HuH-7.5 (cell line): ENCODE measurements at regions not wholly inside any gene's neighbourhood (a gene's known extent, or its start where the extent isn't known, plus 50 kb on each side); places are given as distances from the start of the nearest gene placed in this dataset.
"Not testable (repeated sequence)": the region's sequence is repeated elsewhere in the genome, so short reads cannot be mapped to it uniquely, and the experiment has no call there.

ENCODE experiments used
- DNase-seq: peaks from one replicate; pipeline ENCODE4 v3.0.0; 2011; ENCODE audit warnings: low spot score

DNA sequence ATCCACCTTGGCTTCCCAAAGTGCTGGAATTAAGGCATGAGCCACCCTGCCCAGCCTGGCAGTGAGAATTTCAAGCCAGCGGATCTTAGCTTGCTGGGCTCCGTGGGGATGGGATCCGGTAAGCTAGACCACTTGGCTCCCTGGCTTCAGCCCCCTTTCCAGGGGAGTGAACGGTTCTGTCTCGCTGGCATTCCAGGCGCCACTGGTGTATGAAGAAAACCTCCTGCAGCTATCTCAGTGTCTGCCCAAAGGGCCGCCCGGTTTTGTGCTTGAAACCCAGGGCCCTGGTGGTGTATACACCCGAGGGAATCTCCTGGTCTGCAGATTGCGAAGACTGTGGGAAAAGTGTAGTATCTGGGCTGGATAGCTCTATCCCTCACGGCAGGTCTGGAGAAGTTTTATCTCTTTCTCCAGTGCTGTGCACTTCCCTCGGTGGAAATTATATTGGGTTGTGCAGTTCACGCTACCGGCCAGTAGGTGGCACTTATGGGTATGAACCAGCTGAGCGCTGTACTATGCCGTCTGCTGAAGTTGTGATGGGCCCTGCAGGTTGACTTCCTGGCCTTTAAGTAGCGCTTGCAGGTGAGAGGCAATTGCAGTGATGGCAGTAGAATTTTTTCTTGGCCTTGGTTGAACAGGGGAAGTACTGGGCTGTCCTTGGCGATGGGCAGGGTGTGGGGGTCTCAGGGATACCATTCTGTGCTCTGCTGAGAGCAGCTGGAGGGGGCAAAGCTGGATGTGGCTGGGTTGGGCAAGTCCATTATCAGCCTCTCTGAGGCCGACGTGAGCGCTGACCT, 138.0 kb upstream of the MTPN start:
- peak; percentile 28 for DNase-seq

GRCh38 chr7:136114467-136114866, 137.3 kb upstream of the MTPN start:
- not testable (repeated sequence) for DNase-seq

GRCh38 chr7:136109037-136109436, 131.9 kb upstream of the MTPN start:
- not testable (repeated sequence) for DNase-seq

GRCh38 chr7:136105191-136105590, 128.0 kb upstream of the MTPN start:
- DNase-seq, result no peak

GRCh38 chr7:136104269-136104603, 127.1 kb upstream of the MTPN start:
- no peak for DNase-seq

DNA sequence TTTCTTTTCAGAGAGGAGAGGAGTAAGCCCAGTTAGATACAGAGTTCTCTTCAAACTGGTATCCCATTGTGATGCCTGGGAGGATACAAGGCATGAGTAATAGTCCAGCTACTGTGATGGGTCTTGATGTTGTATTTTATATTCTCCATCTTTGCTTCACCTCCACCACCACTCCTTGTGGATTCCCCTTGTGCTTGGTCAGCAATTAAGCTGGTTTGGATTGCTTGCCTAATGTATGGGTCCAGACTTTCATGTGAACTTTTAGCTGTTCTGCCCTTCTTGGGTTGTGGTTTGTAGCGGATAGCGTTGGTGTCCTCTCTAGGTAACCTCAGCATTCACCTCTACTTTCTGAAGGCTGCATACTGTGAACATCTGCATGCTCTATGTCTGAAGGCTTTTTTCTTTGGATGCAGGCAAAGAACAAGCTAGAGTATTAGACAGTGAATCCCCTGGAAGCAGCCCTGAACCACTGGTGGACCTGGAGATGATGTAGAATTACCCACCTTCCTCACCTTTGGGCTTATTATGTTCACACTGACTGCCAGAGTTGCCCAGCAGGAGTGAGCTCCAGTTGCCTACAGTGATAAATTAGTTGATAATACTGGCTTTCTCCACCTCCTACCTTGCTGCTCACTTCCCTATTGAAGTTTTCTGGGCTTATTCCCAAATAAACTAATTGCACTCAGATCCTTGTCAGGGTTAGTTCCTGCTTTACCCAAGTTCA, 126.5 kb upstream of the MTPN start:
- no peak for DNase-seq

DNA sequence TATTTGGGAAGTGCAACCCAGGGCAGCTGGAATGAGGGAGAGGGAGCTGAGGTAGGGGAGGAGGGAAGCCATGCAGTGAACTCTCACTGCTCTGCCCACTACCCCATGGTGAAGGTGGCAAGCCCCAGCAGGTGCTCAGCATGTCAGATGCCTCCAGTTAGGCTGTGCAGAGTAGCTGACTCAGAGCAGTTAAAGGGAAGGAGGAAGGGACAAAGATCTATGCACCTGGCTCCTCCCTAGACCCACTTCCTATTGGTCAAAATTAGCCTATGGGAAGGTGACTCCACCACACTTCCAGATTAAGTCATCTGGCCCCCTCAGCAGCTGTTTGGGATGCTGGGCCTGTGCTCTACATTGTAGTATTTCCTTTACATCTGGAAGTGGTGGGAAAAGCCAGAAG, 125.7 kb upstream of the MTPN start:
- DNase-seq, result no peak

DNA sequence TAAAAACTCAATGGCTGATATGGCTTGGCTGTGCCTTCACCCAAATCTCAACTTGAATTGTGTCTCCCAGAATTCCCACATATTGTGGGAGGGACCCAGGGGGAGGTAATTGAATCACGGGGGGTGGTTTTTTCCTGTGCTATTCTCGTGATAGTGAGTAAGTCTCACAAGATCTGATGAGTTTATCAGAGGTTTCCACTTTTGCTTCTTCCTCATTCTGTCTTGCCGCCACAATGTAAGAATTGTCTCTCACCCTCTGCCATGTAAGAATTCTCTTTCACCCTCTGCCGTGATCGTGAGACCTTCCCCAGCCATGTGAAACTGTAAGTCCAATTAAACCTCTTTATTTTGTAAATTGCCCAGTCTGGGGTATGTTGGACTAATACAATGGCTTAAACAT, 115.6 kb upstream of the MTPN start:
- DNase-seq, result not testable (repeated sequence)

GRCh38 chr7:136087881-136088280, 110.7 kb upstream of the MTPN start:
- no peak for DNase-seq

DNA sequence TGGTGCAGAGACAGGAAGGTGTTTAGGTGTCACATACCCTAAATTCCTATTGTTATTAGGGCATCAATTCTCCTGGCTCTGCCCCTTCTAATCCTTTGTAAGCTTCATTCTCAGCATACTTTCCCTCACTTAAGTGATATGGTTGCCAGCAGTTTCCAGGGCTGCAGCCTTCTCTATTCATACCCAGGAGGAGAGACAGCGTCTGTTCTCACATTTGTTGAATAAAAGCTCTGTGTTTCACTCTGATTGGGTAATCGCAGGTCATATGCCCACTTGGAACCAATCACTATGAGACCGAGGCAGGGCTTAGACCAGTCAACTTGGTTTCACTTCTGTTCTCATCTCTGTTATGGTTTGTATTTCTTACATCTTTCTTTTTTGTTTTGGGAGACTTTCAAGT, 109.6 kb upstream of the MTPN start:
- peak; percentile 7 for DNase-seq

DNA sequence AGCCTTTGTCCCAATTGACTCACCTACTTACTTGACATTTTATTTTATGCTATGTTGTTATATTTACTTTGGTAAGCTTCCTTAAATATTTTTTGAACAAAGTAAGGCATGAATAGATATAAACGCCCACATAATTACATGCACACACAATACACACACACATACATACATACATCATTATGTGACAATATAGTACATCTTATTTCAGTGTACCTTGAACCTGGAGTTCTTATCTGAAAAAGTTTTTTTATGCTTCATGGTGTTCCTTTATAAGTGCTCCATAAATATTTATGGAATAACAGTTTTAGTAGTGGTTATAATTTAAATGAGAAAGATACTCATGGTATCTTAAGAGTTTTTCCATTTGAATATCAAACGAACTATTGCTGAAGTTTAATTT, 102.8 kb upstream of the MTPN start:
- DNase-seq, result no peak

DNA sequence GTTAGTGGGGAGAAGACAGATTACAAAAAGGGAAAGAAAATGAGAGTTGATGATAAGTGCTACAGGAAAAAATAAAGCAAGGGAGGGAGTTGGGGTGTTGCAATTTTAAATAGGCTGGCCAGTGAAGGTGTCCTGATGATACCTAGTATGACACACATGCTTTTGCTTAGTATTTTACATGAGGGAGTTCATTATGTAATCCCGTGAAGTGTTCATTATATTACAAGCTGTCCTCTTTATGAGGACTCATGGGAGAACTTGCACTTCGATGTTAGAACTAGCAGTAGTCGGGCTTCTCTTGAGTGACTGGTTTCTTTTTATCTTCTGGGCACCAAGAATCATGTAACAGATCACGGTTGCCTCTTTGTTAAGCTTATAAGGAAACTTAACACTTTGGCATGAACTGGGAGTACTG, 102.3 kb upstream of the MTPN start:
- DNase-seq, result no peak

DNA sequence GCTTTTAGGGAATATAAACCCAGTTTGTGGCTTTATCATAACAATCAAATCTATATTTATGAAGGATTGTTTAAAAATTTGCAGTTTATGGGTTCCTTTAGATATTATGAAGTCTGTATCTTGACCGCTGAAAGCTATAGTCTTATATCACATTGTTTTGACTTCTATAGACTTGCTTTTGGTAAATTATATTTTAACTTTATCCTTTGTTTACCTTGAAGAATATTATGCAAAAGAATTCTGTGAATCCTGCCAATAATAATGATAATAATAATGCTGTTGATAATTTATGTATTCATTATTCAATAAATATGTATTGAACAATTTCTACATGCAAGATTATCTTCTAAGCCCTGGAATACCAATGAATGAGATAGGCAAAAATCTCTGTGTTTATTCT, 101.9 kb upstream of the MTPN start:
- no peak for DNase-seq

GRCh38 chr7:136078630-136079029, 101.5 kb upstream of the MTPN start:
- DNase-seq, result no peak

GRCh38 chr7:136076954-136077353, 99.8 kb upstream of the MTPN start:
- DNase-seq, result no peak

GRCh38 chr7:136074843-136075242, 97.7 kb upstream of the MTPN start:
- DNase-seq, result no peak

GRCh38 chr7:136072447-136072846, 95.3 kb upstream of the MTPN start:
- DNase-seq, result no peak

DNA sequence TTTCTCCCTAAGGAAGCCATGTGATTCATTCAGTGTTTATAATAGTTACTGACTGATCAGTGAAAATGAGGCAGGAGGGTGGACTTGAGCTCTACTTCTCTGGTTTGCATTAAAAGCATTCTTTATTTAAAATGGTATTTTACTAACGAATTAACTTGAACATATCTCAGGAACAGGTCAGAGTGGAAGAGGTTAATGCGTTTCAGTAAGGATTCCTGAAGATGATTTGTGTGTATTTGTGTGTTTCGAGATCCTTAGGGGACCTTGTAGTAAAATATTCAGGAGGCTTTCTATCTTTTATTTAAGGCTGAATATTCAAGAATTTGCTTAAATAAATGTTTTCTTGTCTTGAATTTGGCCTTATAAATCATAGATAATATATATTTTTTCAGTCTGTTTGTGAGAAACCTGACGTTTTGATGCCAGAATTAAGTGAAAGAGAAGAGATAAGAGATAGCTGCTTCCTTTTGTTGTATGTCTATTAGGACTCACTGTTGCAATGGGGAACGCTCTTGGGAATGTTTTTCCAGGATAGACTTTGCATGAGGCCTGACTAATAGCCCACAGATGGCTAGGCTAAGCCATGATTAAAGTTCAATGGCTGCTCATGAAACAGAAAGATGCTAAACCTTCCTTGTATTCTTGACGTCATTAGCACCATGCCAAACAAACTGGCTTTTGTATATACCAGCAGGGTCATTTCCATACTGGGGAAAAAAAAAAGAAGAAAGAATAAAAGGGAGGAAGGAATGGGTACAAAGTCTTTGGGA, 93.8 kb upstream of the MTPN start:
- no peak for DNase-seq

DNA sequence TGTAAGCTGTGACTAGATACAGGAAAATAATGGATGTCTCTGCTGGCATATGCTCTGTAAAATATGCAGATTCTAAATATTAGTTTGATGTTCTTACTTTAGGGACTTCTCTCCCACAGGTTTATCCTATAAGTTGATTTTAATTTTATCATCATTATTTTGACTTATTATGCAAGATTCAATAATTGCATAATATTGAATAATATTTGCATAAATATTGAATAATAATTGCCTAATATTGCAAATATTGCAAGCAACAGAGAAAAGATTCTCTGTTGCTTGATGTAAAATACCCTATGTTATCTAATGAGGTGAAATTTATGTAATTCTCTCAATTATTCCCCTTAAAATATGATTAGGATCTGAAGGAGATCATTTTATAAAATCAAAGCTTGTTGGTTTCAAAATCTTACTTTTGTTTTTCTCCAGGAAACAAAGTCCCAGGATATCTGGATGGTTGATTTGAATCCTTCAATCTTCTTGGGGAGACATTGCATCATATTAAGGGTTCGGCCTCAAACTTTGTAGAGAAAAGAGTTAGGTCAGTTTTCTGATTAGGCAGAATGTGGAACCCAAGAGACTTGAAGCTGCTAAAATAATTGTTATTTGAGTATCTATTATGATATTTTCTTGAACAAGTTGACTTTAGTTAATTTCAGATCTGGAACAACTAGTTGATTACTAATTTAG, 92.8 kb upstream of the MTPN start:
- no peak for DNase-seq

DNA sequence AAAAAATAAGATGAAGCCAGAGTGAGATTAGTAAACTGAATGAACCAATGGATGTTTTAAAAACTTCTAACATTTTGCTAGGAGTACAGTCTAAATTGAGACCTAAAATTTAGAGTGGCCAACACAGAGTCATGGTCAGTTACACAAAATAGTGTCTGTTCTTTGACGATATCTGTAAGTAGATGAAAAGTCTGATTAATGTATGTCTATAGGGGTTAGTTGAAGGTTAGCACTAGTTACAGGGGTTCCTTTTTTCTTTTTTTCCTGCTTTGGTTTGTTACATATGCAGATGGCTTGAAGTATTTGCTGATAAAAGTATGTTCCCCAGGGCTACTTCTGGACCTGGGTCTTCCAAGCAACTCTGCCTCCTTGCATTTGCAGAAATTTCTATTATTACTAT, 90.1 kb upstream of the MTPN start:
- no peak for DNase-seq

- no peak for DNase-seq
Observed at GRCh38 chr7:136066304-136067143, 89.4 kb upstream of the MTPN start.
